ENCODE measurements at regions not wholly inside any gene's neighbourhood (a gene's known extent, or its start where the extent isn't known, plus 50 kb on each side); places are given as distances from the start of the nearest gene placed in this dataset.

DNA sequence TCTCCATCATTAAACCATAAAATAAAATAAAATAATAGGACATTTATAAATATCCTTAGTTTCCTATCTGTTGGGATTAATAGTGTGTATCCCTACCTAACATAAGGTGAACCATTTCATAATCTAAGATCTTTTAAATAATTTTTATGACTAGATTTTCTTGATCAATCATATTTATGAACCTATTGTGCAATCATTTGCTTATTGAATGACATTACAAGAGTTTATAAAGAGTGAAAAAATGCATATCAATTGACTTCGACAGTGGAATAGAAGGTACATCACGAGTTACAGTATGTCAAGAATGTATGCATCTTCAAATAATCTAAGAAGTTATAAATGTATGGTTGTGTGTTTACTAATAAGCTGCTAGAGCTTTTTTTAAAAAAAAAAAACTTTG lies 1554.8 kb upstream of the TMEFF2 start:
- TF ChIP-seq, protein P1, sequence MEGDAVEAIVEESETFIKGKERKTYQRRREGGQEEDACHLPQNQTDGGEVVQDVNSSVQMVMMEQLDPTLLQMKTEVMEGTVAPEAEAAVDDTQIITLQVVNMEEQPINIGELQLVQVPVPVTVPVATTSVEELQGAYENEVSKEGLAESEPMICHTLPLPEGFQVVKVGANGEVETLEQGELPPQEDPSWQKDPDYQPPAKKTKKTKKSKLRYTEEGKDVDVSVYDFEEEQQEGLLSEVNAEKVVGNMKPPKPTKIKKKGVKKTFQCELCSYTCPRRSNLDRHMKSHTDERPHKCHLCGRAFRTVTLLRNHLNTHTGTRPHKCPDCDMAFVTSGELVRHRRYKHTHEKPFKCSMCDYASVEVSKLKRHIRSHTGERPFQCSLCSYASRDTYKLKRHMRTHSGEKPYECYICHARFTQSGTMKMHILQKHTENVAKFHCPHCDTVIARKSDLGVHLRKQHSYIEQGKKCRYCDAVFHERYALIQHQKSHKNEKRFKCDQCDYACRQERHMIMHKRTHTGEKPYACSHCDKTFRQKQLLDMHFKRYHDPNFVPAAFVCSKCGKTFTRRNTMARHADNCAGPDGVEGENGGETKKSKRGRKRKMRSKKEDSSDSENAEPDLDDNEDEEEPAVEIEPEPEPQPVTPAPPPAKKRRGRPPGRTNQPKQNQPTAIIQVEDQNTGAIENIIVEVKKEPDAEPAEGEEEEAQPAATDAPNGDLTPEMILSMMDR (IDR thresholded peaks at IDR 0.05), result no peak
- TF ChIP-seq POLR2A (IDR thresholded peaks at IDR 0.05), result no peak

Measured in lower leg skin (tissue), 3 donors.